ENCODE measurements at regions not wholly inside any gene's neighbourhood (a gene's known extent, or its start where the extent isn't known, plus 50 kb on each side); places are given as distances from the start of the nearest gene placed in this dataset.

- no peak for DNase-seq
These were observed 287.0 kb downstream of the DMRT2 start for GRCh38 chr9:1337169-1337568.

GRCh38 chr9:1340390-1340789, 290.2 kb downstream of the DMRT2 start:
- DNase-seq, result no peak

GRCh38 chr9:1353291-1353690, 303.1 kb downstream of the DMRT2 start:
- no peak for DNase-seq

- DNase-seq, result no peak
These were observed 303.9 kb downstream of the DMRT2 start for GRCh38 chr9:1354086-1354485.

GRCh38 chr9:1354606-1355005, 304.4 kb downstream of the DMRT2 start:
- no peak for DNase-seq

GRCh38 chr9:1355656-1356055, 305.5 kb downstream of the DMRT2 start:
- no peak for DNase-seq

- DNase-seq, result no peak
These were observed 312.7 kb downstream of the DMRT2 start for GRCh38 chr9:1362845-1363244.

- DNase-seq, result no peak
These were observed 316.1 kb downstream of the DMRT2 start for GRCh38 chr9:1366276-1366675.

- DNase-seq, result no peak
These were observed 319.1 kb downstream of the DMRT2 start for GRCh38 chr9:1369297-1369696.

GRCh38 chr9:1373445-1373844, 323.3 kb downstream of the DMRT2 start:
- DNase-seq, result no peak

GRCh38 chr9:1383899-1384455, 333.8 kb downstream of the DMRT2 start:
- no peak for DNase-seq

GRCh38 chr9:1384816-1385215, 334.7 kb downstream of the DMRT2 start:
- DNase-seq, result no peak

- no peak for DNase-seq
These were observed 336.3 kb downstream of the DMRT2 start for GRCh38 chr9:1386420-1386819.

- no peak for DNase-seq
These were observed 338.1 kb downstream of the DMRT2 start for GRCh38 chr9:1388216-1388615.

- DNase-seq, result no peak
These were observed 350.8 kb downstream of the DMRT2 start for GRCh38 chr9:1400983-1401382.

- no peak for DNase-seq
These were observed 354.8 kb downstream of the DMRT2 start for GRCh38 chr9:1404940-1405339.

GRCh38 chr9:1411826-1412225, 361.7 kb downstream of the DMRT2 start:
- DNase-seq, result no peak

GRCh38 chr9:1414711-1415131, 364.6 kb downstream of the DMRT2 start:
- DNase-seq, result no peak

GRCh38 chr9:1415146-1415545, 365.0 kb downstream of the DMRT2 start:
- DNase-seq, result no peak

- no peak for DNase-seq
These were observed 366.1 kb downstream of the DMRT2 start for GRCh38 chr9:1416261-1416660.

GRCh38 chr9:1421436-1421835, 371.3 kb downstream of the DMRT2 start:
- DNase-seq, result no peak

GRCh38 chr9:1427875-1428274, 377.7 kb downstream of the DMRT2 start:
- DNase-seq, result no peak

GRCh38 chr9:1429297-1429696, 379.1 kb downstream of the DMRT2 start:
- no peak for DNase-seq

- DNase-seq, result no peak
These were observed 381.3 kb downstream of the DMRT2 start for GRCh38 chr9:1431461-1431860.

GRCh38 chr9:1434052-1434767, 384.1 kb downstream of the DMRT2 start:
- DNase-seq, result no peak

Data from suppressor macrophage treated with lipopolysaccharide for 1 hour (primary cell).